HEK293T (cell line): ENCODE measurements at regions not wholly inside any gene's neighbourhood (a gene's known extent, or its start where the extent isn't known, plus 50 kb on each side); places are given as distances from the start of the nearest gene placed in this dataset.

Experiments used
- FOXM1 ChIP-seq: fragments of 450-650 bp; IDR thresholded peaks from 2 replicates; pipeline ENCODE4 v1.6.1; 2017; ENCODE audit warnings: mild to moderate bottlenecking, borderline replicate concordance
- NFRKB ChIP-seq: fragments of 450-650 bp; IDR thresholded peaks from 2 replicates; pipeline ENCODE4 v1.6.1; 2016; ENCODE audit warnings: mild to moderate bottlenecking, moderate library complexity
- SUZ12 ChIP-seq: fragments of 450-650 bp; IDR thresholded peaks from 2 replicates; pipeline ENCODE4 v1.6.1; 2016; ENCODE audit warnings: mild to moderate bottlenecking
- TF ChIP-seq, protein P1 (sequence below): fragments of 450-650 bp; IDR thresholded peaks from 2 replicates; pipeline ENCODE4 v1.6.1; 2016

DNA sequence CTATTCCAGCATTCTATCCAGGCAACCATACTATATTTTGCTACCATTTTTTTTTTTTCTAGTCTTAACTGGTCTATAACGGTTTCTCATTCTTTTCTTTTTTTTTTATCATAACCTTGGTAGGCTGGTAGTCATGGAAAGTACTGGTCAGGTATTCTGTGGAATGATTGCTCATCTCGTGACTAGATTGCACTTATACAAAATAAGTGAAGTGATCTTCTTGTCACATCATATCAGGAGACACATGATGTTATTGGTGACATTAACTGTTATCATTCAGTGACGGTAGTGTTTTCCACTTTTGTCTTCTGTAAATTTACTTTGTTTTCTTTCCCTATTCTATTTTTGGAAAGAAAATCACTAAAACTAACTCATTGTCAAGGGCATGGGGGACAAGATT lies 239.3 kb upstream of the SLITRK6 start:
- TF ChIP-seq, protein P1, sequence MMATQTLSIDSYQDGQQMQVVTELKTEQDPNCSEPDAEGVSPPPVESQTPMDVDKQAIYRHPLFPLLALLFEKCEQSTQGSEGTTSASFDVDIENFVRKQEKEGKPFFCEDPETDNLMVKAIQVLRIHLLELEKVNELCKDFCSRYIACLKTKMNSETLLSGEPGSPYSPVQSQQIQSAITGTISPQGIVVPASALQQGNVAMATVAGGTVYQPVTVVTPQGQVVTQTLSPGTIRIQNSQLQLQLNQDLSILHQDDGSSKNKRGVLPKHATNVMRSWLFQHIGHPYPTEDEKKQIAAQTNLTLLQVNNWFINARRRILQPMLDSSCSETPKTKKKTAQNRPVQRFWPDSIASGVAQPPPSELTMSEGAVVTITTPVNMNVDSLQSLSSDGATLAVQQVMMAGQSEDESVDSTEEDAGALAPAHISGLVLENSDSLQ: no peak
- TF ChIP-seq SUZ12 (no peak), NFRKB (no peak), FOXM1 (no peak)
